ENCODE measurements at regions not wholly inside any gene's neighbourhood (a gene's known extent, or its start where the extent isn't known, plus 50 kb on each side); places are given as distances from the start of the nearest gene placed in this dataset.

DNA sequence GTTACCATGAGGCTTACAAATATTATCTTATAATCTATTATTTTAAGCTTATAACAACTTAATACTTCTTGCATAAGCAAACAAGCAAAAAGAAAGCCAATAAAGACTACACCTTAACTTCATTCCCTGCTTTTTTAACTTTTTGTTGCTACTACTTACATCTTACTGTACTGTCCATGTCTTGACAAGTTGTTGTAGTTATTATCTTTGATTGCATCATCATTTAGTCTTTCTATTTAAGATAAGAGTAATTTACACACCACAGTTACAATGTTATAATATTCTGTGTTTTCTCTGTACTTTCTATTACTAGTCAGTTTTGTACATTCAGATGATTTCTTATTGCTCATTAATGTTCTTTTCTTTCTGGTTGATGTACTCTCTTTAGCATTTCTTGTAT, 346.6 kb downstream of the SMARCA1 start:
- Histone ChIP-seq H3K27me3 (ENCODE audit: control insufficient read depth, insufficient read depth) (no peaks in the 10 kb centered on the region), H3K27ac (ENCODE audit: low read length) (no peak overlapping the region), H3K4me3 (ENCODE audit: low read length) (no peak overlapping the region), H3K9me3 (ENCODE audit: control insufficient read depth, low read length) (no peaks in the 10 kb centered on the region), H3K4me1 (ENCODE audit: control insufficient read depth, insufficient read depth, low read length) (no peaks in the 10 kb centered on the region)
- DNase-seq (no peak), ATAC-seq (no peak)
- intact Hi-C loops (cut with DNase I), result no loop called here

- DNase-seq (no peak), ATAC-seq (no peak)
- H3K4me1 ChIP-seq (ENCODE audit: control insufficient read depth, insufficient read depth, low read length), result no peaks in the 10 kb centered on the region
- intact Hi-C loops (cut with DNase I), result no loop called here
- H3K4me3 ChIP-seq (ENCODE audit: low read length), result no peak overlapping the region
- no peaks in the 10 kb centered on the region for H3K27me3 ChIP-seq (ENCODE audit: control insufficient read depth, insufficient read depth)
- no peak overlapping the region for H3K27ac ChIP-seq (ENCODE audit: low read length)
- H3K9me3 ChIP-seq (ENCODE audit: control insufficient read depth, low read length), result no peaks in the 10 kb centered on the region
These were observed 362.2 kb downstream of the SMARCA1 start for GRCh38 chrX:129161108-129161507.

DNA sequence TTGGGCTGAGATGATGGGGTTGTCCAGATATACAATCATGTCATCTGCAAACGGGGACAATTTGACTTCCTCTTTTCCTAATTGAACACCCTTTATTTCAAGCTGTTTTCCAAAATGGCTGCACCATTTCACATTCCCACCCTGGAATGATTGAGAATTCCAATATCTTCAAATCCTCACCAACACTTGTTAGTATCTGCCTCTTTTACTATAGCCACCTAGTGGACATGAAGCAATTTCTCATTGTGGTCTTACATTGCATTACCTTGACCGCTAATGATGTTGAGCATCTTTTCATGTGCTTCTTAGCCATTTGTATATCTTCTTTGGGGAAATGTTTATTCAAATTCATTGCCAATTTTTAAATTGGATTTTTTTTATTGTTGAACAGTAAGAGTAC, 364.8 kb downstream of the SMARCA1 start:
- Histone ChIP-seq H3K9me3 (ENCODE audit: control insufficient read depth, low read length) (no peaks in the 10 kb centered on the region), H3K27ac (ENCODE audit: low read length) (no peak overlapping the region), H3K4me1 (ENCODE audit: control insufficient read depth, insufficient read depth, low read length) (no peaks in the 10 kb centered on the region), H3K4me3 (ENCODE audit: low read length) (no peak overlapping the region), H3K27me3 (ENCODE audit: control insufficient read depth, insufficient read depth) (no peaks in the 10 kb centered on the region)
- DNase-seq (no peak), ATAC-seq (no peak)
- intact Hi-C loops (cut with DNase I), result no loop called here
- 91% methylated on average over 2 of the region's 2 CpGs for WGBS

GRCh38 chrX:129145840-129146272, 377.4 kb downstream of the SMARCA1 start:
- DNase-seq, result no peak
- Histone ChIP-seq H3K27ac (ENCODE audit: low read length) (no peak overlapping the region), H3K9me3 (ENCODE audit: control insufficient read depth, low read length) (no peaks in the 10 kb centered on the region), H3K4me3 (ENCODE audit: low read length) (no peak overlapping the region), H3K4me1 (ENCODE audit: control insufficient read depth, insufficient read depth, low read length) (no peaks in the 10 kb centered on the region), H3K27me3 (ENCODE audit: control insufficient read depth, insufficient read depth) (no peaks in the 10 kb centered on the region)
- WGBS, result 81% methylated on average over 5 of the region's 5 CpGs
- intact Hi-C loops (cut with DNase I), result no loop called here
- no peak for ATAC-seq

GRCh38 chrX:129145385-129145784, 377.9 kb downstream of the SMARCA1 start:
- Histone ChIP-seq H3K4me3 (ENCODE audit: low read length) (no peak overlapping the region), H3K27me3 (ENCODE audit: control insufficient read depth, insufficient read depth) (no peaks in the 10 kb centered on the region), H3K9me3 (ENCODE audit: control insufficient read depth, low read length) (no peaks in the 10 kb centered on the region), H3K4me1 (ENCODE audit: control insufficient read depth, insufficient read depth, low read length) (no peaks in the 10 kb centered on the region), H3K27ac (ENCODE audit: low read length) (no peak overlapping the region)
- DNase-seq, result no peak
- intact Hi-C loops (cut with DNase I), result no loop called here
- 71% methylated on average over 2 of the region's 2 CpGs for WGBS
- ATAC-seq, result no peak

DNA sequence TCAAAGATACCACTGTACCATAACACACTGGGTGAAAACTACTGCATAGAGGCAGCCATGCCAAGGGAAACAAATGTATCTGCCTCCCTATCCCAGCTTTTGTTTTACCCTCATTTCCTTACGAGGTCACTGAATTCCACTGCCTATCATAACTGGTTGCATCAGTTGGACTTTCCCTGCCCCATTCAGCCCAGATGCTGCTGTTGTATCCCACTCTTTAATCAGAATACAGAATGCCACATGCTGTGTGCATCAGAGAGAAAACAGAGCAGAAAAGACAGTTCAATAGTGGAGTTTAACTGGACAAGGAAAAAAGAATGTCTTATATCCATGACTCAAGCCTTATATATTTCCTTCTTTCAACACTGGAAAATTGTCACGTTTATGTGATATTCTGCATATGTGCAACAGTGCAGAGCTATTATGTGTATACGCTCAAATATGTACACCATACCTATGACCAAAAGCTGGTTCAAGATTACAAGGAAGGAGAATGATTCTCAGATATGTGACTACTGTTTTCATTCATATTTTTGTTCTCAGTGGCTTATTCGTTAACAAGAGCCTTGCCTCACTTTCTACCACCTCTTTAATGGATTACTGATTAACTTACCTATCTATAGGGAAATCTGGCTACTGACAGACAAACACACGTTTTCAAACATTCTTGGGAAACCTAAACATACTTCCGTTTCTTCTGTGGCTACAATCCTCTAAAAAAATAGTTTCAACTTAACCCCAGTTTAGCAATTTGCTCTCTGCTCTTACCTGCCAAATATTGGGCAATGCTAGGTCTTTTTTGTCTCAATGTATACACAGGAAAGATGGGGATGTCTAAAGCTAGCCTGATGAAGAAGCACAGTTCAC, 378.9 kb downstream of the SMARCA1 start:
- Histone ChIP-seq H3K4me1 (ENCODE audit: control insufficient read depth, insufficient read depth, low read length) (no peaks in the 10 kb centered on the region), H3K4me3 (ENCODE audit: low read length) (no peak overlapping the region), H3K9me3 (ENCODE audit: control insufficient read depth, low read length) (no peaks in the 10 kb centered on the region), H3K27me3 (ENCODE audit: control insufficient read depth, insufficient read depth) (no peaks in the 10 kb centered on the region), H3K27ac (ENCODE audit: low read length) (no peak overlapping the region)
- WGBS, result 50% methylated on average over 6 of the region's 6 CpGs
- intact Hi-C loops (cut with DNase I), result no loop called here
- ATAC-seq (no peak), DNase-seq (no peak)

GRCh38 chrX:129139837-129140598, 383.3 kb downstream of the SMARCA1 start:
- Histone ChIP-seq H3K4me3 (ENCODE audit: low read length) (no peak overlapping the region), H3K27me3 (ENCODE audit: control insufficient read depth, insufficient read depth) (no peaks in the 10 kb centered on the region), H3K27ac (ENCODE audit: low read length) (no peak overlapping the region), H3K9me3 (ENCODE audit: control insufficient read depth, low read length) (no peaks in the 10 kb centered on the region), H3K4me1 (ENCODE audit: control insufficient read depth, insufficient read depth, low read length) (no peaks in the 10 kb centered on the region)
- ATAC-seq (no peak), DNase-seq (no peak)
- intact Hi-C loops (cut with DNase I), result no loop called here

- no peak for DNase-seq
- no peak overlapping the region for H3K27ac ChIP-seq (ENCODE audit: low read length)
- 90% methylated on average over 6 of the region's 6 CpGs for WGBS
- no peaks in the 10 kb centered on the region for H3K9me3 ChIP-seq (ENCODE audit: control insufficient read depth, low read length)
- intact Hi-C loops (cut with DNase I), result no loop called here
- ATAC-seq, result no peak
- H3K27me3 ChIP-seq (ENCODE audit: control insufficient read depth, insufficient read depth), result no peaks in the 10 kb centered on the region
- H3K4me1 ChIP-seq (ENCODE audit: control insufficient read depth, insufficient read depth, low read length), result no peaks in the 10 kb centered on the region
- H3K4me3 ChIP-seq (ENCODE audit: low read length), result no peak overlapping the region
These were observed 398.0 kb downstream of the SMARCA1 start for GRCh38 chrX:129125122-129125914.

DNA sequence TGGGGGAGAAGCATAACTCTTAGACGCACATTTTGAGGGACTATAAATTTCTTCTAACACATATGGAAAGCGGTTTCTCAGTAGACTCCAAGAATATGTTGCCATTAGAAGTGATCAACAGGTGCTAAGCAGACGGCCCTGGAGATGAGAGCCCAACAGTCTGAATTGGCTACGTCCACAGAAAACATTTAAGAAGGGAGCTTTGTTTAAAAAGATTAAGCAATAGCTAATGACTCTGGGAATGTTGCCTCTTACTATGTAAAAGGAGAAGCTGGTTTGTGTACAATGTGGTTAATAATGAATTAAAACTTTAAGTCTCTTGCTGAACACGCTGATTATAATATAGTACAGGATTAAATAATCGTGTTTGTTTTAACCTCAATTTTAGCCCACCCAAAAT, 399.5 kb downstream of the SMARCA1 start:
- Histone ChIP-seq H3K4me3 (ENCODE audit: low read length) (no peak overlapping the region), H3K9me3 (ENCODE audit: control insufficient read depth, low read length) (no peaks in the 10 kb centered on the region), H3K27me3 (ENCODE audit: control insufficient read depth, insufficient read depth) (no peaks in the 10 kb centered on the region), H3K27ac (ENCODE audit: low read length) (no peak overlapping the region), H3K4me1 (ENCODE audit: control insufficient read depth, insufficient read depth, low read length) (no peaks in the 10 kb centered on the region)
- DNase-seq (no peak), ATAC-seq (no peak)
- intact Hi-C loops (cut with DNase I), result no loop called here
- WGBS, result 80% methylated on average over 6 of the region's 6 CpGs

DNA sequence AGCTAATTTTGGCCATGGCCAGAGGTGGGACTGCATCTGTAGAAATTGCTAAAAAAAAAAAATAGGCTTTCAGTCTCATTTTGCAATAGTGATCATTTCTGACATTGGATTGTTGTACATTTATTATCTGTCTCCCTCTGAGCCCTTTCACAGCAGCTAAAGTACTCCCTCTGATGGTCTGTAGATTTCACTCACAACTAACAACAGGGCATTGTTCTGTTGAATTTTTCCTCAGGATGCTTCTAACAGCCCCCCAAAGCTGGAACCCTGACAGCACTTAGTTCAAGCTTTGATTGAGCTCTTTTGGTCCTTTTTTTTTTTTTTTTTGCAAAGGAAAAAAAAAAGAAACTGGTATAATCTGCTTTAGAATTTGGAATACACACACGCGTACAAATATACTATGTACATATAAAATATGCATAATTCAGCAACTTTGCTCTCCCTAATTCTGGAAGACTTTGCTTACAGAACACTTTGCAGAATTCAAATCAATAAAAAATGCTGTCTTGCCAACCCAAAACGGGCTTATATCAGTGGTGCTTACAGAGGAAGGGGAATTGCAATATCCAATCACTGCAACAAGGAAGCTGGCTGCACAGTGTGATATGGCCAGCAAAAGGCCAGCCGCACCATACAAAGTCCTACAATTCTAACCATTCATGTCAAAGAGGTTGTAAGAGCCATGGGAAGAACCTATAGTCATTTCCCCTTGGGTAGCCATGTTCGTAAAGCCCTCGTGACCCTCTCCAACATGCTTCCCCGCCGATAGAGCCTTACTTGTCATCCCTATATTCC, 406.4 kb downstream of the SMARCA1 start:
- Histone ChIP-seq H3K27me3 (ENCODE audit: control insufficient read depth, insufficient read depth) (no peaks in the 10 kb centered on the region), H3K4me3 (ENCODE audit: low read length) (no peak overlapping the region), H3K9me3 (ENCODE audit: control insufficient read depth, low read length) (no peaks in the 10 kb centered on the region), H3K4me1 (ENCODE audit: control insufficient read depth, insufficient read depth, low read length) (no peaks in the 10 kb centered on the region), H3K27ac (ENCODE audit: low read length) (no peak overlapping the region)
- no peak for ATAC-seq
- intact Hi-C loops (cut with DNase I), result no loop called here
- WGBS, result 65% methylated on average over 8 of the region's 8 CpGs
- DNase-seq, result no peak
